Left ventricle myocardium inferior (tissue), 1 donor: ENCODE measurements at regions not wholly inside any gene's neighbourhood (a gene's known extent, or its start where the extent isn't known, plus 50 kb on each side); places are given as distances from the start of the nearest gene placed in this dataset.

Experiments
- DNase-seq: peaks from one replicate; pipeline ENCODE4 v3.0.0-alpha.2; 2020
- H3K27ac ChIP-seq: fragments of 200-600 bp; replicated peaks from 2 replicates; pipeline ENCODE4 v1.8.0; 2021
- H3K27me3 ChIP-seq: fragments of 200-600 bp; 2 replicates; pipeline ENCODE4 v1.8.0; 2021; ENCODE audit warnings: low read depth
- H3K36me3 ChIP-seq: fragments of 200-600 bp; 2 replicates; pipeline ENCODE4 v1.8.0; 2021
- H3K4me1 ChIP-seq: fragments of 200-600 bp; 2 replicates; pipeline ENCODE4 v1.8.0; 2021
- H3K4me3 ChIP-seq: fragments of 200-600 bp; 2 replicates; pipeline ENCODE4 v1.8.0; 2021; ENCODE audit warnings: mild to moderate bottlenecking, moderate library complexity
- H3K9me3 ChIP-seq: fragments of 200-600 bp; replicated peaks from 2 replicates; pipeline ENCODE4 v1.8.0; 2021
- intact Hi-C: fragments of 100-400 bp; cut with micrococcal nuclease; formaldehyde crosslinking; loops from one replicate; pipeline ENCODE4 v1.11.0; 2022
- TF ChIP-seq, protein P1 (sequence below): fragments of 200-600 bp; IDR thresholded peaks from 2 replicates; pipeline ENCODE4 v1.8.0; 2021; ENCODE audit warnings: antibody characterized with exemption, mild to moderate bottlenecking, borderline replicate concordance
- donor health status: DM: no; HTN: yes; CAD: no; lungs with severe emphysema.

DNA sequence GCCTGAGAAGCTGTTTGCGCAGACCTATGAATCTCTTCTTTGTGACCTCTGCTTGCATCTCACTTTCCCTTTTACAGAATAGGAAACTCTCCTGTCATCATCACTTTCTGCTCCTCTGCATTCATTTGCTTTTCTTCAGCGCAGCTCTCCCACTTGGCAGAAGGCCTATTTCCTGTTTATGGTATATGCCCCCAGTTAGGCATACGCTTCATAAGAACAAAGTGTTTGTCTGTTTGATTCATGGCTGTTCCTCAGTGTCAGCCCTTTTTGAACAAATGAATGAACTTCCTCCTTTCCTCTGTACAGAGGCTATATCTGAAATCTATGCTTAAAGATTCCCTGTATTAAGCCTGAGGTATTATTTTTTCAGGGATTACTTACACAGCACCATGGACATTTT is 1216.9 kb upstream of the GBE1 start:
- no peak for DNase-seq
- intact Hi-C loops: no loop called here
- Histone ChIP-seq H3K27ac (no peak overlapping the region), H3K27me3 (no peaks in the 10 kb centered on the region), H3K9me3 (peaks cover 9% of the 10 kb centered on the region), H3K36me3 (no peaks in the 10 kb centered on the region), H3K4me3 (no peak overlapping the region), H3K4me1 (no peaks in the 10 kb centered on the region)
- TF ChIP-seq, protein P1, sequence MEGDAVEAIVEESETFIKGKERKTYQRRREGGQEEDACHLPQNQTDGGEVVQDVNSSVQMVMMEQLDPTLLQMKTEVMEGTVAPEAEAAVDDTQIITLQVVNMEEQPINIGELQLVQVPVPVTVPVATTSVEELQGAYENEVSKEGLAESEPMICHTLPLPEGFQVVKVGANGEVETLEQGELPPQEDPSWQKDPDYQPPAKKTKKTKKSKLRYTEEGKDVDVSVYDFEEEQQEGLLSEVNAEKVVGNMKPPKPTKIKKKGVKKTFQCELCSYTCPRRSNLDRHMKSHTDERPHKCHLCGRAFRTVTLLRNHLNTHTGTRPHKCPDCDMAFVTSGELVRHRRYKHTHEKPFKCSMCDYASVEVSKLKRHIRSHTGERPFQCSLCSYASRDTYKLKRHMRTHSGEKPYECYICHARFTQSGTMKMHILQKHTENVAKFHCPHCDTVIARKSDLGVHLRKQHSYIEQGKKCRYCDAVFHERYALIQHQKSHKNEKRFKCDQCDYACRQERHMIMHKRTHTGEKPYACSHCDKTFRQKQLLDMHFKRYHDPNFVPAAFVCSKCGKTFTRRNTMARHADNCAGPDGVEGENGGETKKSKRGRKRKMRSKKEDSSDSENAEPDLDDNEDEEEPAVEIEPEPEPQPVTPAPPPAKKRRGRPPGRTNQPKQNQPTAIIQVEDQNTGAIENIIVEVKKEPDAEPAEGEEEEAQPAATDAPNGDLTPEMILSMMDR: no peak

DNA sequence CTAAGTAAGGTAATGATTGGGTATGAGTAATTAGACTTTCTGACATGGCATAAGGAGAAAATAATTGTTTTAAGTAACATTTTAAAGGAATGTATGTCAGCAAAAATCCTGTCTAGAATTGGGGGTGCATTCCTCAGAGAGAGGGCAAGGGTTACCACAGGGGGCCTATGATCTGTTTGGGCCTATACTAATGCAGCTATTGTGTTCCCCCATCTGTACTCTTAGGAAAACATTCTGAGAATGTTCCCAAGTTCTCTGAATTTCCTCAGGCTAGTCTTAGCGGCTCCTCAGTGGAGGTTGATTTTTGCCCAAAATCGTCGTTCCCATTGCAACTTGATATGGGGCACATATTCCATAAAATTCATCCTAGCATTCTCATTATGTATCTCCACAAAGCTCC is 1216.4 kb upstream of the GBE1 start:
- H3K4me1 ChIP-seq: no peaks in the 10 kb centered on the region
- intact Hi-C loops: no loop called here
- H3K9me3 ChIP-seq: peaks cover 4% of the 10 kb centered on the region
- DNase-seq: no peak
- no peaks in the 10 kb centered on the region for H3K27me3 ChIP-seq
- H3K36me3 ChIP-seq: no peaks in the 10 kb centered on the region
- TF ChIP-seq, protein P1: no peak
- H3K4me3 ChIP-seq: no peak overlapping the region
- no peak overlapping the region for H3K27ac ChIP-seq

DNA sequence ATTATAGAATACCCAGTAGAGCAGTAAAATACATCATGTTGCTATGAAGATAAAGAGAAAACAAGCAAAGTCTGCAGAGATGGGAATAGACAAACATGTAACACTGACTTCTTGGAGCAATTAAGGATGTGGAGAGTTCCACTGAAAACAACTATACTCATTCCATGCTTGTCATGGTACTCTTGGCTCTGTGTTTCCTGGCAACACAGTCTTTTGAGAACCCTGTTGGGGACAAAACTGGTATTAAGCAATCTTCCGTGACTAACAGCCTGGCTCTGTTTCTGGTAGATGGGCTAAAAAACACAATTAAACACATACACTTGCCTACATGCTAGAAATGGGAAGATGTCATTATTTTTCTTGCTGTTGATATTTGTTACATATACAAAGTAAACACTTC is 1212.3 kb upstream of the GBE1 start:
- H3K27me3 ChIP-seq: no peaks in the 10 kb centered on the region
- no peaks in the 10 kb centered on the region for H3K36me3 ChIP-seq
- no peaks in the 10 kb centered on the region for H3K4me1 ChIP-seq
- no peak overlapping the region for H3K4me3 ChIP-seq
- H3K9me3 ChIP-seq: peaks cover 9% of the 10 kb centered on the region
- intact Hi-C loops: no loop called here
- H3K27ac ChIP-seq: no peak overlapping the region
- DNase-seq: no peak
- TF ChIP-seq, protein P1: no peak

DNA sequence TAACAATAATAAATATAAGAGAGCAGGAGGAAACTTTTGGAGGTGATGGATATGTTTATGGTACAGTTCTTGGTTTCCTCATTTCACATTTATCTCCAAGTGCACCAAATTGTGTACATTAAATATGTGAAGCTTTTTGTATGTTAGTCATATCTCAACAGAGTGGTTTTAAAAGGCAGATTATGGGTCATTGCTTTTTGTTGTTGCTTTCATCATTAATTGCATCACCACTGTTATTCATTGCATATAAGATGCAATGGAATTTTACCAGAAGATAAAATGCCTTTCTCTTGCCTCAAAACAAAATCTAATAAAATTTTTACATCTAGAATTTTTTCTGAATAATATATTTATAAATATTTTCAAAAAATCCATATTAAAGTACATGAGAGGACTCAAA is 1198.9 kb upstream of the GBE1 start:
- H3K36me3 ChIP-seq: no peaks in the 10 kb centered on the region
- H3K27me3 ChIP-seq: no peaks in the 10 kb centered on the region
- intact Hi-C loops: no loop called here
- TF ChIP-seq, protein P1: no peak
- H3K9me3 ChIP-seq: no peaks in the 10 kb centered on the region
- no peaks in the 10 kb centered on the region for H3K4me1 ChIP-seq
- no peak overlapping the region for H3K27ac ChIP-seq
- H3K4me3 ChIP-seq: no peak overlapping the region
- no peak for DNase-seq

DNA sequence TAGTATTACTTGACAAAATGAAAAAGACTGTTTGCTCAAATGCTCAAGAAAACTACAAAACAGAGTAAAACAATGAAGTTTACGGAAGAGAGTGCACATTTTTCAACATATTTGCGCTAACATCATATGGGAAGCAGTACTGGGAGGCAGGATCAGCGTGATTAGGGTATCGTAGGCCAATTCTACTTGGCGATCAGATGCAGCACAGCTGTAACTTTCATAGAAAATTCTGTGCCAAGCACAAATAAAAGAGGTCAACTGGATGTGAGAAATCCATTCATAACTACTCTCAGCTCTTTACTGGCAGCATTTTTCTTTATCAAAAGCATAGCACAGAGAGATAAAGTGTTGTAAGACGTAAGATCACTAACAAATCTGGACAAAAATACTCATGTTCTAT is 1196.3 kb upstream of the GBE1 start:
- intact Hi-C loops: no loop called here
- H3K36me3 ChIP-seq: no peaks in the 10 kb centered on the region
- no peaks in the 10 kb centered on the region for H3K4me1 ChIP-seq
- no peak overlapping the region for H3K27ac ChIP-seq
- no peak for DNase-seq
- no peaks in the 10 kb centered on the region for H3K27me3 ChIP-seq
- TF ChIP-seq, protein P1: no peak
- peaks cover 10% of the 10 kb centered on the region for H3K9me3 ChIP-seq
- no peak overlapping the region for H3K4me3 ChIP-seq

DNA sequence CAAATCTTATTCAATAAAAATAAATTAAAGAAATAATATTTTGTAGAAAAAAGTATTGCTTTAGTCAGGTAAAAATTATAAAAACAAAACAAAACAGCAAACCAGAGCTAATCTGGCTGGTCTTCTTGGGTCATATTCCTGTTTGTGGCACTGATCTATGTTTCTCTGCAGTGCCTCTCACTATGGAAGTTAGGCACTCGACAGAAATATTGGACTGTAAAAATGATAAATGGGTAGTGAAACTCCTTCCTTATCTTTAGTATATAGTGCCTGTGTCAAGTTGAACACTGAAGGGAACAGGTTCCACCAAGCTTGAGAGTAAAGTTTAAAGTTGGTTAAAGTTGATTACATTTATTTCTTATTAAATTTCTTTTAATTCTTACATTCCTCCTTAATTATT is 1195.6 kb upstream of the GBE1 start:
- Histone ChIP-seq H3K4me3 (no peak overlapping the region), H3K27ac (no peak overlapping the region), H3K9me3 (peaks cover 13% of the 10 kb centered on the region), H3K4me1 (no peaks in the 10 kb centered on the region), H3K27me3 (no peaks in the 10 kb centered on the region), H3K36me3 (no peaks in the 10 kb centered on the region)
- no peak for DNase-seq
- TF ChIP-seq, protein P1: no peak
- intact Hi-C loops: no loop called here
